NCI-H1105 treated with DMSO at 0.1 percent for 48 hours (cell line): ENCODE measurements at regions not wholly inside any gene's neighbourhood (a gene's known extent, or its start where the extent isn't known, plus 50 kb on each side); places are given as distances from the start of the nearest gene placed in this dataset.

Experiments
- DNase-seq: peaks from one replicate; lab custom pipeline; 2025; lab: John Stamatoyannopoulos, UW

DNA sequence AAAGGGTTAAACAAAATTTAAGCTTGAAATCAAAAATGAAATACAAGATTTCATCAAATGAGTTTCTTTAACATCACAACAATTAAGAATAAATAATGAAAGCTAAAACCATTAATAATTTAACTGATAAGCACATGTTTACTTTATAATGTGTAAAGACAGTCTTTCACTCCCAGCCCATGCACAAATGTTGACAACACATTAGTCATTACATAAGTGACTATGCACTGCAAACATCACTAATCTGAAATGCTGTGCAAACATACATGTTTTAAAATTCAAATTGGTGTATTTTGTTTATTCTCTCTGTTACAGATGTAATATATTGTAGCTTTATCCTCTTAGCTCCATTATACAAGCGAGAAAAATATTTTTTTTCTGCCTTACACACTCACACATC, 220.6 kb upstream of the CPXCR1 start:
- no peak for DNase-seq

DNA sequence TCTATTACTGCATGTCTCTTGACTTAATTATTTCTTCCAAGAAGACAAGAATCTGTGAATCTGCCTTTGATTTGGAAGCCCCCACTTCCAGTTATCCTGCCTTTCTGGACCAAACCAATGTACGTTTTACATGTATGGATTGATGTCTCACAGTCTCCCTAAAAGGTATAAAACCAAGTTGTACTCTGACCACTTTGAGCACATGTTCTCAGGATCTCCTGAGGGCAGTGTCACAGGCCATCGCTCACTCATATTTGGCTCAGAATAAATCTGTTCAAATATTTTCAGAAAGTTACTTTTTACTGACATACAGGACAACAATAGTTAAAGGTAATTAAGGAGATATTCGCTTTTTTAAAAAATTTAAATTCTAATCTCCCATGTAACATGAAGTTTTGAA, 188.6 kb upstream of the CPXCR1 start:
- DNase-seq = no peak

DNA sequence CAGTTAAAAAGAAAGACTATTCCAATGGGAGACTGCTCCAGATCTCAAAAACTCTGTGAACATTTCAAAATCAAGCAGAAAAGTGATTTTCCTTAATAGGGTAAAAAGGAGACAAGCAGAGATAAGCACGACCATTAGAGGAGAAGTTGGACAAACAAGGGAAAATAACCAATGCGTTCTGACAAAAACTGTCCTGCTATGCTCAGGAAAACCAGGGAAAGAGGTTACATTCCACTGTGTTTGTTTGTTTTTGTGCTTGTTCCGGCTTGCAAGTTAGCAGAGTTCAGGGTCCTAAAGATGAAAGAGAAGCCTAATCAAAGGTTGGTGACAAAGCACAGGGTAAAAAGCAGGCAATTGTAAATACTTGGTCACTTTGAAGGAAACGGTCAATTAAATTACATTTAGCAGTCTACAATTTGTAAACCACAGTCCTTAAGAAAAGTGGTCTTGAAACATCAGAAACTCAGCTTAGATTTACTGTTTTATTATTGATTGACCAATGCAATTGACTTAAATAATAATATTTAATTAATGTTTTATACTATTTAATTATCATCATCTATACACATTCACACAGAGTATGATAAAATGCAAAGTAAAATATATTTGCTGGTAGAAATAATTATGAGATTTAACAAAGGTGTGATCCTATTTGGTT, 186.2 kb upstream of the CPXCR1 start:
- DNase-seq = peak; percentile 53

DNA sequence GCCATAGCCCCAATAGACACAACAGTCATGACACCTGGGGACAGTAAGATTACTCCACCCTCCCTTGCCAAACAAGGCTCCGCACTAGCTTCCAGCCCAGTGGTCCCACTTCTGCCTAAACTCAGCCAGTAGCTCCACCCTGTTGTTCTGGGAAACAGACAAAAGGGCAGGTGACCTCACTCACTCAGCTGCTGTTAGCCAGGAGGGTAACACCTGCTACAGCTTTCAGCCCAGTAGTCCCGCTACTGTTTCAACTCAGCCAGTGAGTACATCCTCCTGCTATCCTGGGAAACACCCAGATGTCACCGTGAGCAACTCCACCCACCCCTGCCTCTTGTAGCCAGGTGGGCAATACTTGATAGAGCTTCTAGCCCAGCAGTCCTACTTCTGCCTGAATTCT, 162.7 kb upstream of the CPXCR1 start:
- DNase-seq = no peak

DNA sequence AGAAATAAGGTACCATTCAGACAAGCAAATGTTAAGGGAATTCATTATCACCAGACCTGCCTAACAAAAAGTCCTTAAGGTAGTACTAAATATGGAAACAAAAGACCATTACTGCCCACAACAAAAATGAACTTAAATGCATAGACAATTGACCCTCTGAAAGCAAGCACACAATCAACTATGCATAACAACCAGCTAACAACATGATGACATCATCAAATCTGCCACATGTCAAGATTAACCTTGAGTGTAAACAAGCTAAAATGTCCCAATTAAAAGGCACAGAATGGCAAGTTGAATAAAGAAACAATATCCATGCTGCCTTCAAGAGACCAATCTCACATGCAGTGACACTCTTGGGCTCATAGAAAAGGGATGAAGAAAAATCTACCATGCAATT, 160.7 kb upstream of the CPXCR1 start:
- no peak for DNase-seq

DNA sequence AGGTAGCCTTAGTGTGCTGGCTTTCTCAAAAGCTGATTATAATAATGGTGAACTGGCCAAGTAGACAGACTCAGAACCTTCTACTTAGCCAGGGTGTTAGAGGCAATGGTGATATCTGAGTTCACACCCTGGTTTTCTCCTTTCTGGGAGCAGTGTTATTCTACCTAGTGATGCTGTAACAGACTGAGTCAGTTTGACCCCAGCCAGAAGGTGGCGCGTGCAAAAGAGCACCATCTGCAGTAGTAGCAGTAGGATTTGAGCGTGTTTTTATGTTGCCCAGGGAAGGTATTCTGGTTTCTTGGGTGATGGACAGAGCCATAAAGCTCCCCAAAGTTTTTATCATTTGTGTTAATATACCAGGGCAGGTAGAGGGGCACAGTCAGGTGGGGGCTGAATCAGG, 143.8 kb upstream of the CPXCR1 start:
- DNase-seq = no peak

DNA sequence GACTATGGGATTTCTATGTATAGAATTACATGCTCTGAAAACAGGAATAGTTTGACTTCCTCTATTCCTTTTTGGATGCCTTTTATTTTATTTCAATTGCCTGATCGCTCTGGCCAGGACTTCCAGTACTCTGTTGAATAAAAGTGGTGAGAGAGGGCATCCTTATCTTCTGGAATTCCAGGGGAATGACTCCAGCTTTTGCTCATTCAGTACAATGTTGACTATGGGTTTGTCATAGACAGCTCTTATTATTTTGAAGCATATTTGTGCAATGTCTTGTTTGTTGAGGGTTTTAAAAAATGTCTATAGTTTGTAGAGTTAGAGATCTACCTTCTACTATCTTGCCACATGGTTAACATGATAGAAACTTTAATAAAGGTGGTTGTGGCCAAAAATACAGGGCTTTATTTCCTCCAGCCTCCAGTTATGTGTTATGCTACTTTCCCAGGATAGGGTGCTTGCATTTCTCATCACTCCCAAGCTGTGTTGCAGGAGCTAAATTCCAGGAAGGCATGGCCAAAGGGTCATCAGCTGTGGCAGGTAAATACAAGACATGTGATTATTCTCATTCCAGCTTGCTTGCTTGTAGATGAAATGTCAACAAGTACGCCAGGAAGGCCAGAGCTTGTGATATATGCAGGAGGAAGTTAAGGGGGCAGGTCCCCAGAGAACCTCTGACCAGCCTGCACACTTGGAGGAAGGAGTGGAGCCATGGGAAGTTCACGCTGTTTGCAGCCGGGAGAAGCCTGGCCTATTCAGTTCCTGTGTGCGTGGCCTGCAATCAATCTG, 142.4 kb upstream of the CPXCR1 start:
- DNase-seq = no peak

DNA sequence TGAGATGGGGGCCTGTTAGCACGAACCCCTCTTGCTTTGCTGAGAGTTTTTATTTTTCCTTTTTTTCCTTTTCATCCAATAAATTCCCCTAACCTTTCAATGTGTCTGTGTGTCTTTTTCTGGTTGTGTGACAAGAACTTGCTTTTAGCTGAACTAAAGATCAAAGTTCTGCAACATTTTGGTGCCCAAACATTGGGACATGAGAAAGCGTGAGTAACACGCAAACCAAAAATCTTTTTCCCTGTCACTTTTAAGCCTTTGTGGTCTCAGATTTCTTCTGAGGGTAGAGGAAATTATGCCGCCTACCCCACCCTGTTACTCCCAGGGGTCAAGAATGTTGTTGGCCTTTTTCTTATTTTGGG, 141.8 kb upstream of the CPXCR1 start:
- no peak for DNase-seq

DNA sequence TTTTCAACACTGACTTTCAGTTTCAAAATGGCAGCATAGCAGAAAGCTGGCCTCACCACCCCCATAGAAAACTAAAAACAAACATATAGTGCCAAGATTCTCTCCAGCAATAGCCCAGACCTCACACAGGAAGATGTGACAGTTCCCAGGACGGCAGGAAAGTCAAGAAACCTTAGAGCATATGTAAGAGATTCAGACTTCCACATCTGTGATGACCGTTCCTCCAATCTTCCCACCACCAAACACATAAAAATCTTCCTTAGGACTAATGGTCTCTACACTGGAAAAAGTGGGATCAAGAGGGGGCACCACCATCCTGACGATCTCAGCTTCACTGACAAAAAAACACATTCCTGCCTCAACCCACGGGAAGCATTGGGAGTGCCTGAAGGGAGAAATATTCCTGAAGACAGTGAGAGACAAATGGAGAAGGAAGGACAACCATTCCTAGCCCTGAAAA, 134.1 kb upstream of the CPXCR1 start:
- no peak for DNase-seq

DNA sequence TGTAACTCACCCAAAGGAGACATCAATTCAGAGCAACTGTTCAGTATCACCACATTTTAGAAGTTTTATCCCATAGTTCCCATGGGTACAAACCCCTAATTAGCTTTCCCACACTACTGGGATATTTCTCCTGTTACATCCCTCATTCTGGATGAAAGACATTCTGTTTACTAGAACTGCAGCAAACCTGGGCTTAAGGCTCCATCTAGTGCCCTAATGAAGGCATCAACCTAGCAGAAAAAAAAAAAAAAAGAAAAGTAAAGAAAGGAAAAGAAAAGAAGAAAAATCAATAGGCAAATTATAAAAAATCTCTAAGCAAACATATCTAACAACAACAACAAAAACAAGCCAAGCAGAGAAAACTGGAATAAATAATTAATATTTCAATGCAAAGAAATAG, 133.7 kb upstream of the CPXCR1 start:
- peak; percentile 40 for DNase-seq

DNA sequence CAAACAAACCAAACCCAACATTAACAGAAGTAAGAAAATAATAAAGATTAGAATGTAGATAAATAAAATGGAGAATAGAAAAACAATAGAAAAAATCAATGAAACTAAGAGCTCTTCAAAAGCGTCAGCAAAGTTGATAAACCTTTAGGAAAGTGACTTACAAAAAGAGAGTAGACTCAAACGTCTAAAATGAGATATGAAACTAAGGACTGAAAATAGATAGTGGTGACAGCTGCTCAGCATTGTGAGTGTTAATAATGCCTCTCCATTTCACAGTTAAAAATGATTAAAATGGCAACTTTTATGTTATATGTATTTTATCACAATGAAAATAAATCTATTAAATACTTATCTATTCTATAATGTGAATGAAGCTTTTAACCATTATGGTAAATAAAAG, 125.7 kb upstream of the CPXCR1 start:
- DNase-seq = no peak

DNA sequence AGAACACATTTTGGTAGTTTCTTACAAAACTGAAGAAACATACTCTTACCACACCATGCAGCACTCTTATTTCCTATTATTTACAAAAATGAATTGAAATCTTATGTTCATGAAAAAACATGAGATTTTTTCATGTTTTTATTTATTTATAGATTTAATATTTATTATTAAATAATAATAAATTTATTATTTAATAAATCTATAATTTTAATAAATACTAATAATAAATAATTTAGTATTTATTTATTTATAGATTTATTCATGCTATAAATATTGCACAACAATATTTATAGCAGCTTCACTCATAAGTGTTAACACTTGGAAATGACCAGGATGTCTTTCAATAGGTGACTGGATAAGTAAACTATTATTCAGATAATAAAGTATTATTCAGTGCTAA, 91.6 kb upstream of the CPXCR1 start:
- no peak for DNase-seq

DNA sequence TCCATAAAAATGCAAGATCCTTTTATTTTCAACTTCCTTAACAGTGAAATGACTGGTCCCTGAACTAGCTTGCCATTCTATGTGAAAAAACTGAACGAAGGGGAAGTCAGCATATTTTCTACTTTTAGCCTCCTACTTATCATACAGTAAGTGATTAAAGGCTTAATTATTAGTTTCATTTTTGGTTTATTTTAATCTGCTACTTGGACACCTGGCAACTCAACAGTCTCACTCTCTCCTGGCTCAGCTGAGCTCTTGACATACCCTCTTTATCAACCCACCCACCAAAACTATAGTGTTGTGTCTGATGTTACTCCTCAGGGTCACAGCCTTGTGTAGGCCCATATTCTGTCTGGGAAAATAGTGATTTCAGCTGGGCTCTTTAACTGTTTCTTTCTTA, 86.2 kb upstream of the CPXCR1 start:
- no peak for DNase-seq

DNA sequence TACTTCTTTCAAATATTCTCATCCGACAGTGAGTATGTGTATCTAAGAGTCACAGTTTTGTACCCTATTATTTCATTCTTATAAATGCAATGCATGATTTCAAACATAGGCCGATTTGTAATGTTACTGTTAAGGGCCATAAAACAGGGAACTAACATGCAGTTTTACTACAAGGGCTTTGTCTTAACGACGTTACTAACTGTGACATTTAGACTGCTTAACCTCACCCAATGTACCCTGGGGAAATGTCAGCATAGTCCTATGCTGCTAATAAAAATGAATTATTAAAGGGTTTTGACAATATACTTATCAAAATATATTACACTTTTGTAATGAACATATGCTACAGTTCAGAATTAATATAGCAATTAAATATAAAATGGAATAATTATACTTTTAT, 74.8 kb upstream of the CPXCR1 start:
- no peak for DNase-seq
